Stomach (tissue), 4 donors: ENCODE measurements at regions not wholly inside any gene's neighbourhood (a gene's known extent, or its start where the extent isn't known, plus 50 kb on each side); places are given as distances from the start of the nearest gene placed in this dataset.

Experiments
- EP300 ChIP-seq: sonication (generic); formaldehyde crosslinking; IDR thresholded peaks from one replicate; pipeline ENCODE4 v1.6.1; 2017; ENCODE audit warnings: antibody characterized with exemption
- POLR2A ChIP-seq, 4 donors: fragments of 450-650 bp; IDR thresholded peaks; one replicate each; pipeline ENCODE4 v1.6.1; 2016; ENCODE audit warnings: antibody characterized with exemption in 4 of 4, control low read depth in 2 of 4, mild to moderate bottlenecking in 1 of 4, moderate library complexity in 1 of 4
- POLR2AphosphoS5 ChIP-seq, 3 donors: sonication (generic); formaldehyde crosslinking; IDR thresholded peaks; one replicate each; pipeline ENCODE4 v1.6.1; 2016; ENCODE audit warnings: antibody characterized with exemption in 3 of 3
- TF ChIP-seq, protein P1 (sequence below), 7 experiments: fragments of 450-650 bp in 4 of 7; fragments of 200-600 bp in 3 of 7; sonication (generic) in 3 of 7; IDR thresholded peaks; one replicate each; pipeline ENCODE4 v1.5.1; 2016 to 2019; ENCODE audit warnings: antibody characterized with exemption in 7 of 7, control low read depth in 2 of 7, mild to moderate bottlenecking in 1 of 7

DNA sequence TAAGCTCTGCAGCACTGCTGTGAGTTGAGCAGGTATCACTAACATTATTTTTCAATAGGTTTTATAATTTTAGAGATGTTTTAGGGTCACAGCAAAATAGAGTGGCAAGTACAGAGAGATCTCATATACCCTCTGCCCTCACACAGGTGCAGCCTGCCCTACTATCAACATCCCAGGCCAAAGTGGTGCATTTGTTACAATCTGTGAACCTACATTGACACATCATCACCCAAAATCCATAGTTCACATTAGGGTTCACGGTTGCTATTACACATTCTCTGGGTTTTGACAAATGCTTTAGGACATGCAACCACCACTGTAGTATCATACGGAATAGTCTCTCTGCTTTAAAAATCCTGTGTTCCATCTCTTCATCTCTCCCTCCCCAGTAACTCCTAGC is 173.1 kb downstream of the DHX15 start:
- TF ChIP-seq, protein P1, sequence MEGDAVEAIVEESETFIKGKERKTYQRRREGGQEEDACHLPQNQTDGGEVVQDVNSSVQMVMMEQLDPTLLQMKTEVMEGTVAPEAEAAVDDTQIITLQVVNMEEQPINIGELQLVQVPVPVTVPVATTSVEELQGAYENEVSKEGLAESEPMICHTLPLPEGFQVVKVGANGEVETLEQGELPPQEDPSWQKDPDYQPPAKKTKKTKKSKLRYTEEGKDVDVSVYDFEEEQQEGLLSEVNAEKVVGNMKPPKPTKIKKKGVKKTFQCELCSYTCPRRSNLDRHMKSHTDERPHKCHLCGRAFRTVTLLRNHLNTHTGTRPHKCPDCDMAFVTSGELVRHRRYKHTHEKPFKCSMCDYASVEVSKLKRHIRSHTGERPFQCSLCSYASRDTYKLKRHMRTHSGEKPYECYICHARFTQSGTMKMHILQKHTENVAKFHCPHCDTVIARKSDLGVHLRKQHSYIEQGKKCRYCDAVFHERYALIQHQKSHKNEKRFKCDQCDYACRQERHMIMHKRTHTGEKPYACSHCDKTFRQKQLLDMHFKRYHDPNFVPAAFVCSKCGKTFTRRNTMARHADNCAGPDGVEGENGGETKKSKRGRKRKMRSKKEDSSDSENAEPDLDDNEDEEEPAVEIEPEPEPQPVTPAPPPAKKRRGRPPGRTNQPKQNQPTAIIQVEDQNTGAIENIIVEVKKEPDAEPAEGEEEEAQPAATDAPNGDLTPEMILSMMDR (IDR thresholded peaks at IDR 0.05): no peak
- TF ChIP-seq EP300: no peak
- TF ChIP-seq POLR2A (IDR thresholded peaks at IDR 0.05): no peak
- TF ChIP-seq POLR2AphosphoS5 (IDR thresholded peaks at IDR 0.05): no peak
